A549 (cell line): ENCODE measurements at regions not wholly inside any gene's neighbourhood (a gene's known extent, or its start where the extent isn't known, plus 50 kb on each side); places are given as distances from the start of the nearest gene placed in this dataset.

Experiments
- CEBPB ChIP-seq, 2 experiments: fragments of >200 bp in 1 of 2; sonication (Bioruptor Twin) in 1 of 2; formaldehyde crosslinking in 1 of 2; IDR thresholded peaks; 2 replicates each; pipeline ENCODE4 v1.6.1; 2012 to 2016
- KDM5A ChIP-seq: fragments of 200-600 bp; sonication (generic); IDR thresholded peaks from 2 replicates; pipeline ENCODE4 v1.6.1; 2016; ENCODE audit warnings: antibody characterized with exemption, mild to moderate bottlenecking
- MYC ChIP-seq: IDR thresholded peaks from 2 replicates; pipeline ENCODE4 v1.6.1; 2012; ENCODE audit warnings: mild to moderate bottlenecking, inconsistent platforms, low read length, improper control_type of control experiment, borderline replicate concordance
- NFE2L2 ChIP-seq: fragments of 150-350 bp; conservative IDR thresholded peaks from 2 replicates; pipeline ENCODE4 v1.6.1; 2014; ENCODE audit warnings: low read length
- POLR2A ChIP-seq: IDR thresholded peaks from 2 replicates; pipeline ENCODE4 v1.6.1; 2012; ENCODE audit warnings: mild to moderate bottlenecking, low read length
- POLR2AphosphoS2 ChIP-seq: conservative IDR thresholded peaks from 2 replicates; pipeline ENCODE4 v1.6.1; 2012; ENCODE audit warnings: low read length, improper control_type of control experiment, inconsistent platforms
- RNF2 ChIP-seq: fragments of 200-600 bp; sonication (generic); IDR thresholded peaks from 2 replicates; pipeline ENCODE4 v1.6.1; 2016; ENCODE audit warnings: low read depth, mild to moderate bottlenecking, antibody characterized with exemption, moderate library complexity, borderline replicate concordance
- ZC3H11A ChIP-seq: fragments of 450-650 bp; IDR thresholded peaks from 2 replicates; pipeline ENCODE4 v1.6.1; 2014; ENCODE audit warnings: antibody characterized with exemption, mild to moderate bottlenecking
- ZFP36 ChIP-seq: fragments of 450-650 bp; IDR thresholded peaks from 2 replicates; pipeline ENCODE4 v1.6.1; 2014; ENCODE audit warnings: borderline replicate concordance; ENCODE audit not compliant: partially characterized antibody
- TF ChIP-seq, protein P1 (sequence below): fragments of >200 bp; sonication (Bioruptor Twin); formaldehyde crosslinking; IDR thresholded peaks from 3 replicates; pipeline ENCODE4 v1.5.1; 2016

DNA sequence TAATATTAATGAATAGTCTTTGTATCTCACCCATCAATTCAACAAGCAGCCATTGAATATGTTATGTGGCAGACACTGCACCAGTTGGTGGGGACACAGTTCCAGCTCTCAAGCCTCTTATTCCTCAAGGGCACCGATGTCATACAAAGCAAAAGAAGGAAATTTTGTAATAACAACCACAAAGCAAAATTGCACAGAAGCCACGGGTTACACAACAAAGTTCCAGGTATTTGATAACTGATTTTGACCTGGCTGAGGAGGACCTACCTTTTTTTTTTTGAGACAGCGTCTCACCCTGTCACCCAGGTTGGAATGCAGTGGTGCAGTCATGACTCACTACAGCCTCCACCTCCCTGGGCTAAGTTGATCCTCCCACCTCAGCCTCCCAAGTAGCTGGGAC is 266.7 kb downstream of the FOXO1 start:
- TF ChIP-seq ZFP36 (no peak), POLR2A (no peak), KDM5A (no peak), CEBPB (IDR thresholded peaks at IDR 0.05) (no peak), MYC (no peak), RNF2 (no peak), NFE2L2 (no peak), POLR2AphosphoS2 (no peak), ZC3H11A (no peak)
- TF ChIP-seq, protein P1, sequence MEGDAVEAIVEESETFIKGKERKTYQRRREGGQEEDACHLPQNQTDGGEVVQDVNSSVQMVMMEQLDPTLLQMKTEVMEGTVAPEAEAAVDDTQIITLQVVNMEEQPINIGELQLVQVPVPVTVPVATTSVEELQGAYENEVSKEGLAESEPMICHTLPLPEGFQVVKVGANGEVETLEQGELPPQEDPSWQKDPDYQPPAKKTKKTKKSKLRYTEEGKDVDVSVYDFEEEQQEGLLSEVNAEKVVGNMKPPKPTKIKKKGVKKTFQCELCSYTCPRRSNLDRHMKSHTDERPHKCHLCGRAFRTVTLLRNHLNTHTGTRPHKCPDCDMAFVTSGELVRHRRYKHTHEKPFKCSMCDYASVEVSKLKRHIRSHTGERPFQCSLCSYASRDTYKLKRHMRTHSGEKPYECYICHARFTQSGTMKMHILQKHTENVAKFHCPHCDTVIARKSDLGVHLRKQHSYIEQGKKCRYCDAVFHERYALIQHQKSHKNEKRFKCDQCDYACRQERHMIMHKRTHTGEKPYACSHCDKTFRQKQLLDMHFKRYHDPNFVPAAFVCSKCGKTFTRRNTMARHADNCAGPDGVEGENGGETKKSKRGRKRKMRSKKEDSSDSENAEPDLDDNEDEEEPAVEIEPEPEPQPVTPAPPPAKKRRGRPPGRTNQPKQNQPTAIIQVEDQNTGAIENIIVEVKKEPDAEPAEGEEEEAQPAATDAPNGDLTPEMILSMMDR: no peak
